Coronary artery (tissue), 2 donors: ENCODE measurements at regions not wholly inside any gene's neighbourhood (a gene's known extent, or its start where the extent isn't known, plus 50 kb on each side); places are given as distances from the start of the nearest gene placed in this dataset.

ENCODE experiments used
- DNase-seq: peaks from one replicate; pipeline ENCODE4 v3.0.0-alpha.2; 2017; ENCODE audit warnings: low spot score
- H3K27ac ChIP-seq, 2 donors: fragments of 200-600 bp; sonication (generic); one replicate each; pipeline ENCODE4 v1.5.1; 2016 to 2019
- H3K4me3 ChIP-seq: fragments of 200-600 bp; sonication (generic); 2 replicates; pipeline ENCODE4 v1.5.1; 2016; ENCODE audit warnings: mild to moderate bottlenecking, moderate library complexity
- CTCF ChIP-seq: fragments of 200-600 bp; sonication (generic); IDR thresholded peaks from one replicate; pipeline ENCODE4 v1.5.1; 2019; ENCODE audit warnings: antibody characterized with exemption

- no peak overlapping the region for H3K27ac ChIP-seq
- TF ChIP-seq CTCF = no peak
- no peak for DNase-seq
Measured at GRCh38 chr18:39730606-39731005, 2165.0 kb upstream of the CELF4 start.

GRCh38 chr18:39724652-39725051 lies 2159.1 kb upstream of the CELF4 start:
- no peak overlapping the region for H3K4me3 ChIP-seq
- no peak for DNase-seq
- no peak for TF ChIP-seq CTCF
- H3K27ac ChIP-seq = no peak overlapping the region

More at GRCh38 chr18:39730606-39731005, 2165.0 kb upstream of the CELF4 start:
- H3K4me3 ChIP-seq = no peak overlapping the region

GRCh38 chr18:39721712-39722111 lies 2156.1 kb upstream of the CELF4 start:
- Histone ChIP-seq H3K27ac (no peak overlapping the region), H3K4me3 (no peak overlapping the region)
- no peak for TF ChIP-seq CTCF
- no peak for DNase-seq

- no peak overlapping the region for H3K4me3 ChIP-seq
- TF ChIP-seq CTCF = no peak
- H3K27ac ChIP-seq = no peak overlapping the region
- no peak for DNase-seq
Measured at GRCh38 chr18:39713961-39714360, 2148.4 kb upstream of the CELF4 start.

GRCh38 chr18:39711701-39712100 lies 2146.1 kb upstream of the CELF4 start:
- H3K27ac ChIP-seq = no peak overlapping the region
- H3K4me3 ChIP-seq = no peak overlapping the region
- no peak for TF ChIP-seq CTCF
- DNase-seq = no peak

GRCh38 chr18:39705362-39705761 lies 2139.8 kb upstream of the CELF4 start:
- DNase-seq = no peak
- H3K27ac ChIP-seq = no peak overlapping the region
- no peak for TF ChIP-seq CTCF
- no peak overlapping the region for H3K4me3 ChIP-seq

- no peak for DNase-seq
- no peak overlapping the region for H3K4me3 ChIP-seq
- TF ChIP-seq CTCF = no peak
- H3K27ac ChIP-seq = no peak overlapping the region
Measured at GRCh38 chr18:39702888-39703287, 2137.3 kb upstream of the CELF4 start.
